Vagina (tissue), 2 donors: ENCODE measurements at regions not wholly inside any gene's neighbourhood (a gene's known extent, or its start where the extent isn't known, plus 50 kb on each side); places are given as distances from the start of the nearest gene placed in this dataset.

Source experiments
- DNase-seq, 2 donors: peaks; one replicate each; pipeline ENCODE4 v3.0.0-alpha.2; 2017; ENCODE audit errors: extremely low spot score in 2 of 2
- H3K27ac ChIP-seq: fragments of 200-600 bp; sonication (generic); one replicate; pipeline ENCODE4 v1.5.1; 2019
- H3K27me3 ChIP-seq: fragments of 200-600 bp; sonication (generic); one replicate; pipeline ENCODE4 v1.5.1; 2019
- H3K36me3 ChIP-seq, 2 donors: fragments of 200-600 bp; sonication (generic); one replicate each; pipeline ENCODE4 v1.5.1; 2017 to 2019
- H3K4me1 ChIP-seq: fragments of 200-600 bp; sonication (generic); one replicate; pipeline ENCODE4 v1.5.1; 2019
- H3K4me3 ChIP-seq, 2 donors: fragments of 200-600 bp; sonication (generic); 1 replicate in 1 of 2; 2 replicates in 1 of 2; pipeline ENCODE4 v1.5.1; 2016 to 2019
- H3K9me3 ChIP-seq: fragments of 200-600 bp; sonication (generic); one replicate; pipeline ENCODE4 v1.5.1; 2019
- POLR2A ChIP-seq, 2 donors: fragments of 450-650 bp; IDR thresholded peaks; one replicate each; pipeline ENCODE4 v1.6.1; 2017; ENCODE audit warnings: antibody characterized with exemption in 2 of 2, mild to moderate bottlenecking in 2 of 2, moderate library complexity in 2 of 2
- POLR2AphosphoS5 ChIP-seq, 2 donors: sonication (generic); formaldehyde crosslinking; IDR thresholded peaks; one replicate each; pipeline ENCODE4 v1.9.0; 2017; ENCODE audit warnings: antibody characterized with exemption in 2 of 2, mild to moderate bottlenecking in 2 of 2, low read depth in 1 of 2; ENCODE audit not compliant: insufficient read depth in 1 of 2
- intact Hi-C: fragments of 100-400 bp; cut with DNase I; formaldehyde crosslinking; loops from one replicate; pipeline ENCODE4 v1.15.1; 2023
- TF ChIP-seq, protein P1 (sequence below), 3 experiments: fragments of 450-650 bp in 2 of 3; fragments of 200-600 bp in 1 of 3; sonication (generic) in 1 of 3; IDR thresholded peaks; one replicate each; pipeline ENCODE4 v1.5.1; 2017 to 2019; ENCODE audit warnings: antibody characterized with exemption in 3 of 3, mild to moderate bottlenecking in 2 of 3, moderate library complexity in 2 of 3

DNA sequence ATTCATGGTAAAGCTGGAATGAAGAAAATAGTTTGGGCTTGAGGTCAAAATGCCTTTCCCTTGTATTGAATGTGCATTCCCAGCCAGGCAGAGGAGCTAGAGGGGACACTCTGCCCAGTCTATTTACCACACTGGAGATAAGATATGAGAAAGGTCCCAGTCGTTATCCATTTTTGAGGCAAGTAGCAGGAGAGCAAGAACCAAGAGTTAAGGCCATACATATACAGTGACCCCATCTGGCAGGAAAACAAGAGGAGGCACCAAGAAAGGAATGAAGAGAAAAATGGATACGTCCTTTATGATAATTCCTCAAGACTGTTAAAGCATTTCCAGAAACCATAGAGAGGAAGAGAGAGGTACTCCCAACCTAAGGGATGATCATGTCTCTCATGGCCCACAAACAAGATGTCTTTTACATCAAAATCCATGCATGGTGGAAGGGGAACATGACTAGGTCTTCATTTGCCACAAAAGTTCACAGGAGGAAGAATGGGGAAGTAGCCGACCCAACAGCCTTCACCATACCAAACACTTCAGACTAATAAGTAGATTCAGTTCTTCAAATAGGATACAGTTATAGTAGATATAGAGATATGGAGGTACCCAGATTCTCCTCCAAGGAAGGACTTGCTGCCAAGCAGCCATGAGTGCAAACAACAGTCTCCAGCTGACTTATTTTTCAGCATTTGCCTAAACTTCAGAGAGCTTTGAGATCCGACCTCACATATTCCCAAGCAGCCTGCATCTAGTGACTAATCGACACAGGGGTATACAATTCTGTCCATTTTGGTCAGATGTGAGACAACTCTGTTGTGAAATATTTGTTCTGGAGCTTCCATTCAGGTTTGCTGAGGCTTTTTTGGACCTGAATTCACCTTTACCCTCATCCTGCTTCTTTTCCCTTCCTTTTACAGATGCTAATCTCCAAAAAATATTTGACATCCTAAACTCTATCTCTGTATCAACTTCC lies 61.1 kb upstream of the CCDC71L start:
- TF ChIP-seq, protein P1, sequence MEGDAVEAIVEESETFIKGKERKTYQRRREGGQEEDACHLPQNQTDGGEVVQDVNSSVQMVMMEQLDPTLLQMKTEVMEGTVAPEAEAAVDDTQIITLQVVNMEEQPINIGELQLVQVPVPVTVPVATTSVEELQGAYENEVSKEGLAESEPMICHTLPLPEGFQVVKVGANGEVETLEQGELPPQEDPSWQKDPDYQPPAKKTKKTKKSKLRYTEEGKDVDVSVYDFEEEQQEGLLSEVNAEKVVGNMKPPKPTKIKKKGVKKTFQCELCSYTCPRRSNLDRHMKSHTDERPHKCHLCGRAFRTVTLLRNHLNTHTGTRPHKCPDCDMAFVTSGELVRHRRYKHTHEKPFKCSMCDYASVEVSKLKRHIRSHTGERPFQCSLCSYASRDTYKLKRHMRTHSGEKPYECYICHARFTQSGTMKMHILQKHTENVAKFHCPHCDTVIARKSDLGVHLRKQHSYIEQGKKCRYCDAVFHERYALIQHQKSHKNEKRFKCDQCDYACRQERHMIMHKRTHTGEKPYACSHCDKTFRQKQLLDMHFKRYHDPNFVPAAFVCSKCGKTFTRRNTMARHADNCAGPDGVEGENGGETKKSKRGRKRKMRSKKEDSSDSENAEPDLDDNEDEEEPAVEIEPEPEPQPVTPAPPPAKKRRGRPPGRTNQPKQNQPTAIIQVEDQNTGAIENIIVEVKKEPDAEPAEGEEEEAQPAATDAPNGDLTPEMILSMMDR (IDR thresholded peaks at IDR 0.05) = no peak
- TF ChIP-seq POLR2AphosphoS5 (IDR thresholded peaks at IDR 0.05; ENCODE audit: insufficient read depth in 1 of 2, low read depth in 1 of 2) (no peak), POLR2A (IDR thresholded peaks at IDR 0.05) (no peak)
- intact Hi-C loops = no loop called here
- no peak overlapping the region for H3K4me3 ChIP-seq
- no peaks in the 10 kb centered on the region for H3K9me3 ChIP-seq
- H3K27me3 ChIP-seq = no peaks in the 10 kb centered on the region
- DNase-seq = no peak
- no peak overlapping the region for H3K27ac ChIP-seq
- H3K36me3 ChIP-seq = no peaks in the 10 kb centered on the region
- H3K4me1 ChIP-seq = peaks cover 20% of the 10 kb centered on the region

DNA sequence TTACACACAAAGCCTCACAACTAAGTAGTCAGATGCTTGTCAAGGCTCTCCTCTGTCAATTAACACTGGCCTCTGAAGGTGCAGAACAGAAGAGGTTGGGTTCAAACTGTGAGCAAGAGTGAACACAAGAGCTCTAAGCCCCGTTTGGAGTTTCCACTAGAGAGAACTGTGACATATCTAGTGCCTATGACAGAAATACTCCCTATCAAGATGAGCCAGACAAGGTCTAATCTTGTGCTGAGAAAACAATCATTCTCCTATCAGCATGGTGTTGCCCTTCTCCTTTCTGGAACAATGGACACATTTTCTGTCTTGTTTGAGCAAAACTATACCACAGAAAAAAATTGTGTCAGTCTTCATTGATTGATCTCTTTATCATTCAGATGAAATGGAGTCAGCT lies 62.4 kb upstream of the CCDC71L start:
- intact Hi-C loops = no loop called here
- peaks cover 9% of the 10 kb centered on the region for H3K4me1 ChIP-seq
- DNase-seq = no peak
- H3K27me3 ChIP-seq = no peaks in the 10 kb centered on the region
- TF ChIP-seq POLR2AphosphoS5 (IDR thresholded peaks at IDR 0.05; ENCODE audit: insufficient read depth in 1 of 2, low read depth in 1 of 2) = no peak
- TF ChIP-seq, protein P1 (IDR thresholded peaks at IDR 0.05) = no peak
- no peak for TF ChIP-seq POLR2A (IDR thresholded peaks at IDR 0.05)
- H3K27ac ChIP-seq = no peak overlapping the region
- H3K36me3 ChIP-seq = no peaks in the 10 kb centered on the region
- no peak overlapping the region for H3K4me3 ChIP-seq
- no peaks in the 10 kb centered on the region for H3K9me3 ChIP-seq

DNA sequence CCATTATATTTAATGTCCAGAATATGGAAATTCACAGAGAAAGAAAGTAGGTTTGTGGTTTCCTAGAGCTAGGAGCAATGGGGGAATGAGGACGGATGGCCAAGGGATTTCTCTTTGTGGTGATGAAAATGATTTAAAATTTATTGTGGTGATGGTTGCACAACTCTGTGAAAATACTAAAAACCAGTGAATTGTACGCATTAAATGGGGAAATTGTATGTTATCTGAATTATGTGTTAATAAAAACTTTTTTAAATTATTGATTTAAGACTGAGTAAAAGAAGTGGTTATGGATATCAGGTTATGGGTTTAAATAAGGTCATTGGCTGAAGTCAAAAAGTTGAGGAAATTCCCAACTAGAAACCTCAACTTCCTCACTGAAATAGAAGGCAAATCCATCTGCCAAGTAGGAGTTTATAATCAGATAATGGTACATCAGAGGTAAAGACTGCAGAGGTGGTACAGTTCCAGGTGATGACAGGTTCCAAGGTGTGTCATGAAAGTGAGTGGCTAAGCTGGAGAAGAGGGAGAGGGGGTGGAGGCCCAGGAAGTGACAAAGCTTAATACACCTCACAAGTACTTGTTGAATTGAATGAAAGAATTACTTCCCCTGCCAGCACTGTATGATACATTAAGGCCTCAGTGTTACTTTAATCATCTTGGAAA lies 68.9 kb upstream of the CCDC71L start:
- no peak for DNase-seq
- Histone ChIP-seq H3K27ac (no peak overlapping the region), H3K4me1 (peaks cover 12% of the 10 kb centered on the region), H3K9me3 (no peaks in the 10 kb centered on the region), H3K4me3 (no peak overlapping the region), H3K36me3 (no peaks in the 10 kb centered on the region), H3K27me3 (no peaks in the 10 kb centered on the region)
- no peak for TF ChIP-seq POLR2AphosphoS5 (IDR thresholded peaks at IDR 0.05; ENCODE audit: insufficient read depth in 1 of 2, low read depth in 1 of 2)
- TF ChIP-seq, protein P1 (IDR thresholded peaks at IDR 0.05) = no peak
- intact Hi-C loops = loop anchor here (10.0 kb wide), 2 partner anchors 185 to 555 kb away; no protein-coding TSS in a partner anchor

DNA sequence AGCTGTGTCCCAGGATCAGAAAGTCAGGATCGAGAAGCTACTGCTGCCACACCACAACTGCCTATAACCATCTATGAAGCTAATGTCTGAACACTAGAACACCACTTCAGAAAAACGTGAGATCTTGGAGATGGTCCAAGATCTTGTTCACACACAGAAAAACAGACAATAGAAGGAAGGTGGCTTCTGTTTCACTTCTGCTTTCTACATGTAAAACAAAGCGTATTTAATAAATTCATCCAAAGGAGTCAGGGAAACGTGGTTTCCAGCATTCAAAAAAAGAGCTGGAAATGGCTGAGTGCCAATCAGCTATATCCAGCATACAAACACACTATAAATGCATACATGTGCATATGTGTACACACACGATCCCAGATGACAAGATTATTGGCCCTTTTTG lies 70.2 kb upstream of the CCDC71L start:
- no peaks in the 10 kb centered on the region for H3K36me3 ChIP-seq
- H3K4me3 ChIP-seq = no peak overlapping the region
- no peak overlapping the region for H3K27ac ChIP-seq
- DNase-seq = no peak
- H3K4me1 ChIP-seq = peaks cover 12% of the 10 kb centered on the region
- intact Hi-C loops = loop anchor here (10.0 kb wide), 2 partner anchors 186 to 556 kb away; no protein-coding TSS in a partner anchor
- no peaks in the 10 kb centered on the region for H3K27me3 ChIP-seq
- no peaks in the 10 kb centered on the region for H3K9me3 ChIP-seq
- TF ChIP-seq, protein P1 (IDR thresholded peaks at IDR 0.05) = no peak
- TF ChIP-seq POLR2A (IDR thresholded peaks at IDR 0.05) = no peak
- no peak for TF ChIP-seq POLR2AphosphoS5 (IDR thresholded peaks at IDR 0.05; ENCODE audit: insufficient read depth in 1 of 2, low read depth in 1 of 2)
